Skin of body (tissue), 1 donor: ENCODE measurements at regions not wholly inside any gene's neighbourhood (a gene's known extent, or its start where the extent isn't known, plus 50 kb on each side); places are given as distances from the start of the nearest gene placed in this dataset.
"Not testable (repeated sequence)": the region's sequence is repeated elsewhere in the genome, so short reads cannot be mapped to it uniquely, and the experiment has no call there.

Source experiments
- DNase-seq: peaks from one replicate; lab custom pipeline; 2025; lab: John Stamatoyannopoulos, UW

- DNase-seq, result no peak
Measured at GRCh38 chr5:173667702-173668101, 51.3 kb upstream of the BOD1 start.

GRCh38 chr5:173668245-173668800 lies 51.9 kb upstream of the BOD1 start:
- no peak for DNase-seq

- DNase-seq, result no peak
Measured at GRCh38 chr5:173668910-173669309, 52.5 kb upstream of the BOD1 start.

GRCh38 chr5:173669483-173669882 lies 53.0 kb upstream of the BOD1 start:
- no peak for DNase-seq

- no peak for DNase-seq
Measured at GRCh38 chr5:173670130-173670651, 53.7 kb upstream of the BOD1 start.

- DNase-seq, result no peak
Measured at GRCh38 chr5:173670791-173671120, 54.3 kb upstream of the BOD1 start.

GRCh38 chr5:173671121-173671949 lies 54.9 kb upstream of the BOD1 start:
- DNase-seq, result no peak

GRCh38 chr5:173672166-173672565 lies 55.7 kb upstream of the BOD1 start:
- no peak for DNase-seq

- DNase-seq, result no peak
Measured at GRCh38 chr5:173672891-173673290, 56.4 kb upstream of the BOD1 start.

- no peak for DNase-seq
Measured at GRCh38 chr5:173673295-173674101, 57.0 kb upstream of the BOD1 start.

GRCh38 chr5:173675287-173675996 lies 59.0 kb upstream of the BOD1 start:
- no peak for DNase-seq

- DNase-seq, result no peak
Measured at GRCh38 chr5:173676375-173676774, 59.9 kb upstream of the BOD1 start.

GRCh38 chr5:173677125-173677672 lies 60.7 kb upstream of the BOD1 start:
- no peak for DNase-seq

GRCh38 chr5:173679909-173680630 lies 63.6 kb upstream of the BOD1 start:
- no peak for DNase-seq

GRCh38 chr5:173680660-173681242 lies 64.3 kb upstream of the BOD1 start:
- no peak for DNase-seq

GRCh38 chr5:173682313-173682712 lies 65.9 kb upstream of the BOD1 start:
- no peak for DNase-seq

GRCh38 chr5:173684535-173684934 lies 68.1 kb upstream of the BOD1 start:
- not testable (repeated sequence) for DNase-seq

- no peak for DNase-seq
Measured at GRCh38 chr5:173686950-173687349, 70.5 kb upstream of the BOD1 start.

GRCh38 chr5:173688703-173689102 lies 72.3 kb upstream of the BOD1 start:
- DNase-seq, result no peak

GRCh38 chr5:173689171-173689736 lies 72.8 kb upstream of the BOD1 start:
- no peak for DNase-seq
